Hepatocyte (in vitro differentiated cells): ENCODE measurements at regions not wholly inside any gene's neighbourhood (a gene's known extent, or its start where the extent isn't known, plus 50 kb on each side); places are given as distances from the start of the nearest gene placed in this dataset.

ENCODE experiments used
- EZH2phosphoT487 ChIP-seq: fragments of 200-600 bp; sonication (generic); IDR thresholded peaks from one replicate; pipeline ENCODE4 v1.6.1; 2018; ENCODE audit warnings: antibody characterized with exemption, mild to moderate bottlenecking, low read depth, moderate library complexity; ENCODE audit not compliant: unreplicated experiment, severe bottlenecking
- TF ChIP-seq, protein P1 (sequence below): fragments of 200-600 bp; sonication (generic); IDR thresholded peaks from 2 replicates; pipeline ENCODE4 v1.5.1; 2016; ENCODE audit warnings: antibody characterized with exemption, mild to moderate bottlenecking; ENCODE audit not compliant: poor library complexity

DNA sequence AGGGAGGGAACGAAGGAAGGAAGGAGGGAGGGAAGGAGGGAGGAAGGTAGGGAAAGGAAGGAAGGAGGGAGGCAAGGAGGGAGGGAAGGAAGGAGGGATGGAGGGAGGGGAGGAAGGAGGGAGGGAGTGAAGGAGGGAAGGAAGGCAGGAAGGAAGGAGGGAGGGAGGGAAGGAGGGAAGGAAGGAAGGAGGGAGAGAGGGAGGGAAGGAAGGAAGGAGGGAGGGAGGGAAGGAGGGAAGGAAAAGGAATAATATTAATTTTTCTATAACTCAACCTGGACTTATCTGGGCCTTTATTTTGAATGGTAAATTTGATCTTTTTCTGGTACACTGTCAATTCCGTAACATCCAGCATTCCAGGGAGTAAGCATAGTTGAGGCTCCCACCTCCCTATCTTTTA lies 244.2 kb downstream of the SPRY1 start:
- TF ChIP-seq EZH2phosphoT487 = no peak
- TF ChIP-seq, protein P1, sequence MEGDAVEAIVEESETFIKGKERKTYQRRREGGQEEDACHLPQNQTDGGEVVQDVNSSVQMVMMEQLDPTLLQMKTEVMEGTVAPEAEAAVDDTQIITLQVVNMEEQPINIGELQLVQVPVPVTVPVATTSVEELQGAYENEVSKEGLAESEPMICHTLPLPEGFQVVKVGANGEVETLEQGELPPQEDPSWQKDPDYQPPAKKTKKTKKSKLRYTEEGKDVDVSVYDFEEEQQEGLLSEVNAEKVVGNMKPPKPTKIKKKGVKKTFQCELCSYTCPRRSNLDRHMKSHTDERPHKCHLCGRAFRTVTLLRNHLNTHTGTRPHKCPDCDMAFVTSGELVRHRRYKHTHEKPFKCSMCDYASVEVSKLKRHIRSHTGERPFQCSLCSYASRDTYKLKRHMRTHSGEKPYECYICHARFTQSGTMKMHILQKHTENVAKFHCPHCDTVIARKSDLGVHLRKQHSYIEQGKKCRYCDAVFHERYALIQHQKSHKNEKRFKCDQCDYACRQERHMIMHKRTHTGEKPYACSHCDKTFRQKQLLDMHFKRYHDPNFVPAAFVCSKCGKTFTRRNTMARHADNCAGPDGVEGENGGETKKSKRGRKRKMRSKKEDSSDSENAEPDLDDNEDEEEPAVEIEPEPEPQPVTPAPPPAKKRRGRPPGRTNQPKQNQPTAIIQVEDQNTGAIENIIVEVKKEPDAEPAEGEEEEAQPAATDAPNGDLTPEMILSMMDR = no peak
